ENCODE measurements at regions not wholly inside any gene's neighbourhood (a gene's known extent, or its start where the extent isn't known, plus 50 kb on each side); places are given as distances from the start of the nearest gene placed in this dataset.

DNA sequence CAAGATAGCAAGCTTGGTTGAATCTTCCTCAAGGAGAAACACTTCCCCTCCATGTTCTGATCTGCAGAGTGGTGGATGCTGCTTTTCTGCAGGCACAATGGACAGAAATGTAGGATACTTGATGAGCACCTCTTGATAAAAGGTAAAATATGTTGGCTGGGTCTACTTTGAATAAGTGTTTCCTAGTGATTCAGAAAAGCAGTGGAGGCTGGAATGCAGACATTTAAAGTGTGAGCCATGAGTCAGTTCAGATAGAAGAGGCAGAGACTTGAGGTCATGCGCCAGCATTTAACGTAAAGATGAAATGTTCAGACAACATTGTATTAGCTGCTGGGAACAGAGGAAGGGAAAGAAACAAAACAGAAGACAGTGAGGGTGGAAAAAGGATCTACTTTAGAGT lies 403.1 kb downstream of the ADRA2A start:
- no peaks in the 10 kb centered on the region for H3K23me2 ChIP-seq (ENCODE audit: insufficient read length, low read depth, low read length, poor library complexity, severe bottlenecking)
- H4K5ac ChIP-seq (ENCODE audit: insufficient read length, low read depth, low read length) = no peak overlapping the region
- Mint-ChIP-seq H3K27me3 (ENCODE audit: low read depth) (no peaks in the 10 kb centered on the region), H3K9me3 (no peaks in the 10 kb centered on the region), H3K36me3 (ENCODE audit: insufficient read depth in 1 of 3, low read depth in 3 of 3) (no peaks in the 10 kb centered on the region; a peak in 1 of 7 replicates), H3K27ac (no peak overlapping the region), H3K4me3 (no peak overlapping the region), H3K4me1 (peaks cover 12 to 34% of the 10 kb centered on the region in 2 experiments; a peak in 3 of 4 replicates)
- no CpG with 5 or more reads among the region's 2 CpGs for WGBS (ENCODE audit: extremely low coverage, insufficient read length, low lambda C conversion rate)
- H3K14ac ChIP-seq (ENCODE audit: insufficient read depth, low read length) = no peak overlapping the region
- no peak overlapping the region for H3K9ac ChIP-seq (ENCODE audit: extremely low read depth, insufficient read length, low read length)
- H3K23ac ChIP-seq (ENCODE audit: insufficient read length, low read depth, low read length) = no peak overlapping the region
- no peaks in the 10 kb centered on the region for H3K79me2 ChIP-seq (ENCODE audit: insufficient read depth, low read length)
- TF ChIP-seq, protein P1, sequence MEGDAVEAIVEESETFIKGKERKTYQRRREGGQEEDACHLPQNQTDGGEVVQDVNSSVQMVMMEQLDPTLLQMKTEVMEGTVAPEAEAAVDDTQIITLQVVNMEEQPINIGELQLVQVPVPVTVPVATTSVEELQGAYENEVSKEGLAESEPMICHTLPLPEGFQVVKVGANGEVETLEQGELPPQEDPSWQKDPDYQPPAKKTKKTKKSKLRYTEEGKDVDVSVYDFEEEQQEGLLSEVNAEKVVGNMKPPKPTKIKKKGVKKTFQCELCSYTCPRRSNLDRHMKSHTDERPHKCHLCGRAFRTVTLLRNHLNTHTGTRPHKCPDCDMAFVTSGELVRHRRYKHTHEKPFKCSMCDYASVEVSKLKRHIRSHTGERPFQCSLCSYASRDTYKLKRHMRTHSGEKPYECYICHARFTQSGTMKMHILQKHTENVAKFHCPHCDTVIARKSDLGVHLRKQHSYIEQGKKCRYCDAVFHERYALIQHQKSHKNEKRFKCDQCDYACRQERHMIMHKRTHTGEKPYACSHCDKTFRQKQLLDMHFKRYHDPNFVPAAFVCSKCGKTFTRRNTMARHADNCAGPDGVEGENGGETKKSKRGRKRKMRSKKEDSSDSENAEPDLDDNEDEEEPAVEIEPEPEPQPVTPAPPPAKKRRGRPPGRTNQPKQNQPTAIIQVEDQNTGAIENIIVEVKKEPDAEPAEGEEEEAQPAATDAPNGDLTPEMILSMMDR (conservative IDR thresholded peaks at IDR 0.05) = no peak
- no peak overlapping the region for H3T11ph ChIP-seq (ENCODE audit: low read length)
- H3K79me1 ChIP-seq (ENCODE audit: insufficient read depth, low read depth, low read length, poor library complexity, severe bottlenecking) = no peaks in the 10 kb centered on the region
- no peak overlapping the region for H4K91ac ChIP-seq (ENCODE audit: insufficient read length, low read depth, low read length)
- no peak overlapping the region for H3K56ac ChIP-seq (ENCODE audit: insufficient read length, low read depth, low read length)
- no peak for DNase-seq
- no peak overlapping the region for H2AFZ ChIP-seq (ENCODE audit: low read length)
- no peak overlapping the region for H2BK5ac ChIP-seq (ENCODE audit: insufficient read length, low read length)
- no peak overlapping the region for H3K18ac ChIP-seq (ENCODE audit: insufficient read length, low read depth, low read length)
- no peaks in the 10 kb centered on the region for H3K27me3 ChIP-seq (ENCODE audit: insufficient read depth, low read length)
- no peaks in the 10 kb centered on the region for H4K20me1 ChIP-seq (ENCODE audit: control insufficient read depth, insufficient read depth, insufficient read length)
- no peaks in the 10 kb centered on the region for H3K9me3 ChIP-seq (ENCODE audit: control insufficient read depth, low read depth, low read length)
- no peak overlapping the region for H4K8ac ChIP-seq (replicated peaks; ENCODE audit: insufficient read length, low read depth, low read length)
- H3K4me1 ChIP-seq (ENCODE audit: insufficient read depth, low read length) = no peaks in the 10 kb centered on the region
- H2BK12ac ChIP-seq (ENCODE audit: insufficient read length, low read depth, low read length) = no peak overlapping the region
- H2BK15ac ChIP-seq (ENCODE audit: low read depth, low read length) = no peak overlapping the region
- no peak overlapping the region for H3K27ac ChIP-seq (ENCODE audit: insufficient read length, low read depth, low read length)
- no peak overlapping the region for H2AK5ac ChIP-seq (ENCODE audit: insufficient read length, low read length)
- H3K4me2 ChIP-seq (ENCODE audit: insufficient read depth, insufficient read length, low read length) = no peak overlapping the region
- no peak overlapping the region for H3K4ac ChIP-seq (ENCODE audit: low read depth, low read length)
- no peak overlapping the region for H2BK20ac ChIP-seq (ENCODE audit: low read depth, low read length, poor library complexity, severe bottlenecking)
- no peak overlapping the region for H2BK120ac ChIP-seq (ENCODE audit: low read depth, low read length, poor library complexity, severe bottlenecking)
